Cerebellar nuclear complex (tissue), 1 donor: ENCODE measurements at regions not wholly inside any gene's neighbourhood (a gene's known extent, or its start where the extent isn't known, plus 50 kb on each side); places are given as distances from the start of the nearest gene placed in this dataset.
"Not testable (repeated sequence)": the region's sequence is repeated elsewhere in the genome, so short reads cannot be mapped to it uniquely, and the experiment has no call there.

Experiments used
- DNase-seq, 2 experiments: peaks; one replicate each; lab custom pipeline; 2025; lab: John Stamatoyannopoulos, UW

- no peak for DNase-seq
Measured at GRCh38 chr10:52368725-52369124, 54.6 kb downstream of the DKK1 start.

GRCh38 chr10:52374207-52374606 lies 60.1 kb downstream of the DKK1 start:
- not testable (repeated sequence) for DNase-seq

- DNase-seq, result no peak
Measured at GRCh38 chr10:52376694-52377354, 62.7 kb downstream of the DKK1 start.

- DNase-seq, result no peak
Measured at GRCh38 chr10:52378124-52378523, 64.0 kb downstream of the DKK1 start.

DNA sequence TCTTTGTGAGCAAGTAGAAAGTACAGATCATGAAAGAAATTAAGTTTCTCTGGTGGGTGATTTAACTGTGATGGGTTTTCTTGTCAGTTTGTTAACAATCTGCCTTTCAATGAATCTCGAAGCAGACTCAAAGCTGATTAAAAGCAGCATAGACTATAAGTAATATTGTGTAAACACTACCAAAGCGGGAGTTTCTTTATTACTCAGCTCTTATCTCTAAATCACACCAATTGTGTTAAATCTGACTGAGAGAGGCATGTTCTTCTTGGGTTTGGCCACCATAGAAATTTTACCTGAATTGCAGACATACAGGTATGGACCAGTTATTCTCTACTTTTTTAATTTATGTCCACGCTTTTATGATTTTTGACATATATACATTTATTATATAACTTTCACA lies 65.2 kb downstream of the DKK1 start:
- no peak for DNase-seq

GRCh38 chr10:52383088-52383487 lies 69.0 kb downstream of the DKK1 start:
- DNase-seq, result no peak

GRCh38 chr10:52387744-52388143 lies 73.7 kb downstream of the DKK1 start:
- no peak for DNase-seq

GRCh38 chr10:52390388-52390787 lies 76.3 kb downstream of the DKK1 start:
- no peak for DNase-seq

DNA sequence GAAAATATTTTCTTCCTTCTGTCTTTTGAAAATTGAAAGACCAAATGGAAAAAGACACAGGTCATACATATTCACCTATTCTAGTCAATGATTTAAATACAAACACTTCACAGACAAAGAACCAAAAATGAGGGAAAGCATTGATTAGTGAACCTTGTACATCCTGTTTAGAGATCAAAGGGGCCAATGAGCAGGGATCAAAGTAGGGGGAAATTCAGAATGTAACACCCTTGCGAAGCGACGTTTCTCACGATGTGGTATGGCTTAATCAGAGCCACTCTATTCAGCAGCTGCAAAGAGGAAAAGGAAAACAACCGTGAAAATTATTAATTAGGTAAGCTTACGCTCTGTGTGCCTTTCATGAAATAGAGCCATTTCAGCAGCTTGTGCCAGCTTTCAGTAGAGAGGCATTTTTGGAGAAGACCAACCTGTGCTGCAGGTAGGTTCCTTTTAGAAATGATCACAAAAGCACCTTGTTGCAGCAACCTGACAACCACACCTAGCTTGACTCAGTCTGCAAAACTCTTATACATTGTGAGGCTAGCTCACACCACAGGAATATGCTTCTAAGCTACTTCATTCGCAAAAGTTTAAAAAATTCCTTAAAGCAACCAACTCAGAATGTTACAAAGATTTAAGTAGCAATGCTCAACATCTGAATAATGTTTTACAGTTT lies 78.0 kb downstream of the DKK1 start:
- DNase-seq, result no peak

DNA sequence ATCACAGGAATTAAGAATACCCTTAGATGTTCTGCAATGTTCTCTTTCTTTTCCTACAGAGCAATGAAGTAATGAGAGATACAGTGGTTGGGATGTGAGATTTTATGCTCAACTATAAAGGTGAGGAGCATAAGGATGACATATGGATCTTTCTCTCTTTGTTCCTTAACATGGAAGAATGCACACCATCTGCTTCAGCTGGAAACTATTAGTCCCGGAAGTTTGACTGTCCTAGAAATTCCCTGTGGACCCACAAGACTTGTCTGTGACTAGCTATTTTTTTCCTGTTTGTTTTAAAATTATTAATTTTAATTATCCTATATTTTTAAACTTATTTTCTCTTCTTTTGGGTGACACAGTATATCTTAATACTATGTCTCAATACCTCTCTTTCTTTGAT lies 80.2 kb downstream of the DKK1 start:
- DNase-seq, result no peak

DNA sequence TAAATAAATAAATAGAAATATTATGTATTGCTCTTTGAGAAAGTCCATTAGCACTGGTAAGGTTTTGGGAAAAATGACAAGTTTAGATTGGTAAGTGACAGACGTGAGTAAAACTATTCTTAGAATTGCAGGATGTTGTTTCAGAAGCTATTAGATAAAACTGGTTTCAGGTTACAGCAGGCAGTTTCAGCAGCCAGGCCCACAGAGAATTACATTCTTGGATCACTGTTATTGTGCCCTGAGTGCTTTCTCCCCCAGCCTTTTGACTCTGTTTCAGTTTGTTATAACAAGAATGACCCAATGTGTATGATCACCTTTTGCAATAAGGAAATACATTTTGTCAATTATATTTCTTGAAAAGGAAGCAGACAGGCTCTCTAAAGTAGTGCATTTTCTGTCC lies 86.5 kb downstream of the DKK1 start:
- no peak for DNase-seq

- not testable (repeated sequence) for DNase-seq
Measured at GRCh38 chr10:52403801-52404200, 89.7 kb downstream of the DKK1 start.

GRCh38 chr10:52409195-52409594 lies 95.1 kb downstream of the DKK1 start:
- DNase-seq, result no peak

DNA sequence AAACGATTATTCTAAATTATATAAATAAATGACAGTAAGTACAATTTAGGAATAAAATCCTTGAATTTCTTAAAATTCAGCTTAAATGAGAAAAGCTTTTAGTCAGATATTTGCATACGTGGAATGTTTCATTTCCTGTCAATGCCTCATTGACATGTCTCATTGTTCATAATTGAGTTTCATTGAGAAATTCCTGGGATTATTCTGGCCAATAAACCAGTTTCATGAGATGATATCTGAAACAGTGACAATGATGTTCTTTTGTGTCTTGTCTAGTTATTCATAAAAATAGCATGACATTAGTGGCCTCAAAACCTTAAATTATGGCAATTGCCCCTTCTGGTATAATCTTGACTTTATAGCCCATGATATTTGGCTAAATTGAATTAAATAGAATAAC lies 95.8 kb downstream of the DKK1 start:
- no peak for DNase-seq

DNA sequence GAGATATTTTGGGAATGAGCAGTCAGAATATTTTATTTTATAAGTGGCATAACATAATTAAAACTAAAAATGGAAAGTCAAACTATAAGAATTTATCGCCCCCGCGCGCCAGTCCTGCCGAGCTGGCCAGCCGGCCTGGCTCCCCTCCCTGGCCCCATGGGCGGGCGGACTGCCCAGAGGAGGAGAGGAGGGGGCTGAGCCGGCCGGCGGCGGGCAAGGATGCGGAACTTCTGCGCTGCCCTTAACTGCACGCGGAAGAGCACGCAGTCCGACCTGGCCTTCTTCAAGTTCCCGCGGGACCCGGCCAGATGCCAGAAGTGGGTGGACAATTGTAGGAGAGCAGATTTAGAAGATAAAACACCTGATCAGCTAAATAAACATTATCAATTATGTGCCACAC lies 96.8 kb downstream of the DKK1 start:
- no peak for DNase-seq

GRCh38 chr10:52419281-52419680 lies 105.2 kb downstream of the DKK1 start:
- DNase-seq, result no peak

- DNase-seq, result no peak
Measured at GRCh38 chr10:52420656-52421055, 106.6 kb downstream of the DKK1 start.

GRCh38 chr10:52423369-52423768 lies 109.3 kb downstream of the DKK1 start:
- no peak for DNase-seq

- no peak for DNase-seq
Measured at GRCh38 chr10:52424341-52424740, 110.3 kb downstream of the DKK1 start.

DNA sequence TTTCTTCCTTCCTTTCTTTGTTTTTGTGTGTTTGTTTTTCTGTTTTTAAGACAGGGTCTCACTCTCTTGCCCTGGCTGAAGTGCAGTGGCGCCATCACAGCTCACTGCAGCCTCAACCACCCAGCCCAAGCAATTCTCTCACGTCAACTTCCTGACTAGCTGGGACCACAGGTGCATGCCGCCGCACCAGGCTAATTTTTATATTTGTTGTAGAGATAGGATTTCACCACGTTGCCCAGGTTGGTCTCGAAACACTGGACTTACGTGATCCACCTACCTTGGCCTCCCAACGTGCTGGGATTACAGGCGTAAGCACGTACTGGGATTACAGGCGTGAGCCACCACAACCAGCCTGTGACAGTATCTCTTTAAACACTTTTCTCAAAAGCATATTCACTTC lies 120.7 kb downstream of the DKK1 start:
- DNase-seq, result no peak

DNA sequence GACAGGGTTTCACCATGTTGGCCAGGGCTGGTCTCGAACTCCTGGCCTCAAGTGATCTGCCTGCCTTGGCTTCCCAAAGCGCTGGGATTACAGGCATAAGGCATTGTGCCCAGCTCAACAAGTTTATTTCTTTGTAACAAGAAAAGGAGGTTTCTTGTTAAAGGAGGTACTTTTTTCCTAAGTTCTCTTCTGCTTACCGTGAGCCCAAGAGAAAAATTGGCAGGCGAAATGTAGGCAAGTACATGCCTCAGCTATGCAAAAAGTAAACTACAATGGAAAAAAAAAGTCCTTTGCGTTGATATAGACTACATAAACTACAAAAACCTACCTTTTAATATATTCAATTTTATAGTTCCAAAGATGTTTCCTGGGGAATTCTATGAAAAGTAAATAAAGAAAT lies 122.6 kb downstream of the DKK1 start:
- no peak for DNase-seq

GRCh38 chr10:52437205-52437646 lies 123.1 kb downstream of the DKK1 start:
- no peak for DNase-seq

- DNase-seq, result no peak
Measured at GRCh38 chr10:52438119-52438518, 124.0 kb downstream of the DKK1 start.
